ENCODE measurements at regions not wholly inside any gene's neighbourhood (a gene's known extent, or its start where the extent isn't known, plus 50 kb on each side); places are given as distances from the start of the nearest gene placed in this dataset.

- TF ChIP-seq CTCF (IDR thresholded peaks at IDR 0.05; ENCODE audit: insufficient read depth, low read length) (no peak), POLR2AphosphoS5 (IDR thresholded peaks at IDR 0.05; ENCODE audit: low read depth) (no peak), REST (IDR thresholded peaks at IDR 0.05; ENCODE audit: insufficient replicate concordance, low read depth) (no peak)
Measured at GRCh38 chr9:99475401-99476065, 253.5 kb downstream of the SEC61B start.

Data from HL-60 (cell line).